ENCODE measurements at regions not wholly inside any gene's neighbourhood (a gene's known extent, or its start where the extent isn't known, plus 50 kb on each side); places are given as distances from the start of the nearest gene placed in this dataset.

- no peak for TF ChIP-seq CTCF (IDR thresholded peaks at IDR 0.05)
- no peak for ATAC-seq
- intact Hi-C loops (cut with DNase I, micrococcal nuclease) = no loop called here
Measured at GRCh38 chr13:105329359-105329758, 1206.1 kb downstream of the EFNB2 start.

GRCh38 chr13:105328212-105328611 is 1207.2 kb downstream of the EFNB2 start:
- DNase-seq (no peak), ATAC-seq (no peak)
- TF ChIP-seq CTCF (IDR thresholded peaks at IDR 0.05) = no peak
- Histone ChIP-seq H3K4me3 (no peak overlapping the region), H3K9me3 (no peaks in the 10 kb centered on the region), H3K36me3 (ENCODE audit: low read depth) (no peaks in the 10 kb centered on the region), H3K4me1 (ENCODE audit: low read depth) (no peaks in the 10 kb centered on the region)
- intact Hi-C loops (cut with DNase I, micrococcal nuclease) = no loop called here

More at GRCh38 chr13:105329359-105329758, 1206.1 kb downstream of the EFNB2 start:
- H3K4me1 ChIP-seq (ENCODE audit: low read depth) = no peaks in the 10 kb centered on the region
- H3K4me3 ChIP-seq = no peak overlapping the region
- no peaks in the 10 kb centered on the region for H3K36me3 ChIP-seq (ENCODE audit: low read depth)
- no peak for DNase-seq
- no peaks in the 10 kb centered on the region for H3K9me3 ChIP-seq

- DNase-seq = no peak
- Histone ChIP-seq H3K9me3 (no peaks in the 10 kb centered on the region), H3K36me3 (ENCODE audit: low read depth) (no peaks in the 10 kb centered on the region), H3K4me3 (no peak overlapping the region), H3K4me1 (ENCODE audit: low read depth) (no peaks in the 10 kb centered on the region)
- intact Hi-C loops (cut with DNase I, micrococcal nuclease) = no loop called here
- ATAC-seq = no peak
- no peak for TF ChIP-seq CTCF (IDR thresholded peaks at IDR 0.05)
Measured at GRCh38 chr13:105327581-105328126, 1207.8 kb downstream of the EFNB2 start.

GRCh38 chr13:105319875-105320274 is 1215.6 kb downstream of the EFNB2 start:
- DNase-seq = no peak
- ATAC-seq = no peak
- no peaks in the 10 kb centered on the region for H3K36me3 ChIP-seq (ENCODE audit: low read depth)
- no peaks in the 10 kb centered on the region for H3K4me1 ChIP-seq (ENCODE audit: low read depth)
- H3K9me3 ChIP-seq = no peaks in the 10 kb centered on the region
- intact Hi-C loops (cut with DNase I, micrococcal nuclease) = no loop called here
- TF ChIP-seq CTCF (IDR thresholded peaks at IDR 0.05) = no peak
- no peak overlapping the region for H3K4me3 ChIP-seq

GRCh38 chr13:105316731-105317130 is 1218.7 kb downstream of the EFNB2 start:
- Histone ChIP-seq H3K36me3 (ENCODE audit: low read depth) (no peaks in the 10 kb centered on the region), H3K4me3 (no peak overlapping the region), H3K4me1 (ENCODE audit: low read depth) (no peaks in the 10 kb centered on the region), H3K9me3 (no peaks in the 10 kb centered on the region)
- DNase-seq = no peak
- TF ChIP-seq CTCF (IDR thresholded peaks at IDR 0.05) = no peak
- no peak for ATAC-seq
- intact Hi-C loops (cut with DNase I, micrococcal nuclease) = no loop called here

GRCh38 chr13:105312906-105313305 is 1222.6 kb downstream of the EFNB2 start:
- TF ChIP-seq CTCF (IDR thresholded peaks at IDR 0.05) = no peak
- intact Hi-C loops (cut with DNase I, micrococcal nuclease) = no loop called here
- Histone ChIP-seq H3K4me1 (ENCODE audit: low read depth) (no peaks in the 10 kb centered on the region), H3K4me3 (no peak overlapping the region), H3K9me3 (no peaks in the 10 kb centered on the region), H3K36me3 (ENCODE audit: low read depth) (no peaks in the 10 kb centered on the region)
- no peak for ATAC-seq
- no peak for DNase-seq
